ENCODE measurements at regions not wholly inside any gene's neighbourhood (a gene's known extent, or its start where the extent isn't known, plus 50 kb on each side); places are given as distances from the start of the nearest gene placed in this dataset.

DNA sequence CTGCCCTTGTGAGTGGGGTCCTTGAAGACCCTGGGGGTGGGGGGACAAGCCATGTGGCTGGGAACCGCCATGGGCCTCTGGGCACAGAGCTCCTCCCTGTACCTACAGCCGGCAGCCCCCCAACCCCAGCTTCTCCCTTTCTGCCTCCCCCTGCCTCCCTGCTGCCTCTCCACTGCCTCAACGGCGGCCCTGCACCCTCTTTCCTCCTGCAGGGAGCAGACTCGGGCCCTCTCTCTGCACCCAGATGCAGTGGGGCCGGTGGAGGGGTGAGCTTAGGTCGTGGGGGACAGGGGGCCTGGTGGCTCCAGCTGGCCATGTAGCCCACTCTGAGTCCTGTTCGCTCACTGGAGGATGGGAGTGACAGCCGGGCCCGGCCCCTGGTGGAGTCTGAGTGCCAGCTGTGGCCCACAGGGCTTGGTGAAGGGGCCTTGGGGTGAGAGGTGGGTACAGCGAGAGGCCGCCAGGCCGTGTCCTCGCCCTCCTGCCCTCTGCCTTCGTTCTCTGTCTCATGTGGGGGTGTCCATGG, 139.3 kb upstream of the COL5A1 start:
- no peak for DNase-seq (ENCODE audit: low read depth, low spot score)

DNA sequence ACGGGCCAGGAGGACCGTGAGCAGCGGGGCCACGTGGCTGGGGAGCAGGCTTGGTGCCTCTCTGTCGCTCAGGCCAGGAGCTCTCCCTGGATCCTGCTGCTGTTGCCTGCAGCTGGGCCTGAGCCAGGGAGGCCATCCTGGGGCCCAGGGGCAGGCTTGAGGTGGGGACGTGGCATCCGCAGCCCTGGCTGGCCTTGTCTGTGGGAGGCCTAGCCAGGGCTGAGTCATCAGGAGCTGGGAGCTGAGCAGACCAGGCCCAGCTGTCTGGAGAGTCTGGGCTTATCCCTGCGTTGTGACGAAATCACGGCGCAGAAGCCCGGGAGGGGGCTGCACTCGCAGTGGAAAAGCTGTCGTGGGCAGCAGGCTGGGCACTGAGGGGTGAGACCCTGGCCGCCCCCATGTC, 138.8 kb upstream of the COL5A1 start:
- DNase-seq (ENCODE audit: low read depth, low spot score), result peak; percentile 84

- DNase-seq (ENCODE audit: low read depth, low spot score), result no peak
Measured at GRCh38 chr9:134503301-134504105, 138.1 kb upstream of the COL5A1 start.

DNA sequence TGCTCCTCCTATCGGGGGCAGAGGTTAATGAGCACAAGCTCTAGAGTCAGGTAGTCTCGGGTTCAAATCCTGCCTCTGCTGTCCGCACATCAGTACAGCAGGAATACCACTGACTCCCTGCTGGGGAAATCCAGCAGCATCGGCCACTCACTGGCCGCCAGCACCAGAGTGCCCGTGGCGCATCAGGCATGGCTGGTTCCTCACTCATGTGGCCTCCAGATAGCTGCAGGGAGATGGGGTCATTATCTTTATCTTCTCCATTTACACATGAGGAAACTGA, 137.6 kb upstream of the COL5A1 start:
- no peak for DNase-seq (ENCODE audit: low read depth, low spot score)

DNA sequence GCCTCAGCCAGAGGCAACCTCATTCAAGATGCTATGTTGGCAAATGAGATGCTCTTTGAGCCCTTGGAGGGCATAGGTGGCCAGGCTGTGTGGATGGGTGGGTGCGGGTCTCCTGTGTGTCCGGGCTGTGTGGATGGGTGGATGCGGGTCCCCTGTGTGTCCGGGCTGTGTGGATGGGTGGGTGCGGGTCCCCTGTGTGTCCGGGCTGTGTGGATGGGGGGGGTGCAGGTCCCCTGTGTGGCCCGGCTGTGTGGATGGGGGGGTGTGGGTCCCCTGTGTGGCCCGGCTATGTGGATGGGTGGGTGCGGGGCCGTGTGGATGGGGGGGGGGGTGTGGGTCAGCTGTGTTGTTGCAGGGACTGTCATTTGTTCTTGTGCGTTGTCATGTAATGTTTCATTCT, 136.6 kb upstream of the COL5A1 start:
- DNase-seq (ENCODE audit: low read depth, low spot score), result no peak

GRCh38 chr9:134509281-134509680, 132.3 kb upstream of the COL5A1 start:
- no peak for DNase-seq (ENCODE audit: low read depth, low spot score)

DNA sequence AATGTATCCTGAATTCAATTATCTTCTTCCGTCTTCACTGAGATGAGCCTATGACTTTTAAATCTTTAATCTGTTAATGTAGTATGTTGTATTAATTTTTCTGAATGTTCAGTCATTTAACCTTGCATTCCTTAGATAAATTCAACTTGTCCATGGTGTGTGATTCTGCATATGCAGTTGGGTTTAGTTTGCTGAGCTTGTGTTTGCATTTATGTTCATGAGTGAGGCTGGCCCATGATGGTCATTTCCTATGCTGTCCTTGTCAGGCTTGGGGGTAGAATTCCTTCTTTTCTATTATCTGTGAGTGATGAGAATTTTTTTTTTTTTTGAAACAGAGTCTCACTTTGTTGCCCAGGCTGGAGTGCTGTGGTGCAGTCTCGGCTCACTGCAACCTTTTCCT, 131.8 kb upstream of the COL5A1 start:
- no peak for DNase-seq (ENCODE audit: low read depth, low spot score)

- DNase-seq (ENCODE audit: low read depth, low spot score), result no peak
Measured at GRCh38 chr9:134514503-134514902, 127.1 kb upstream of the COL5A1 start.

- no peak for DNase-seq (ENCODE audit: low read depth, low spot score)
Measured at GRCh38 chr9:134515026-134515821, 126.4 kb upstream of the COL5A1 start.

- no peak for DNase-seq (ENCODE audit: low read depth, low spot score)
Measured at GRCh38 chr9:134516464-134516863, 125.1 kb upstream of the COL5A1 start.

- DNase-seq (ENCODE audit: low read depth, low spot score), result no peak
Measured at GRCh38 chr9:134517069-134517680, 124.4 kb upstream of the COL5A1 start.

DNA sequence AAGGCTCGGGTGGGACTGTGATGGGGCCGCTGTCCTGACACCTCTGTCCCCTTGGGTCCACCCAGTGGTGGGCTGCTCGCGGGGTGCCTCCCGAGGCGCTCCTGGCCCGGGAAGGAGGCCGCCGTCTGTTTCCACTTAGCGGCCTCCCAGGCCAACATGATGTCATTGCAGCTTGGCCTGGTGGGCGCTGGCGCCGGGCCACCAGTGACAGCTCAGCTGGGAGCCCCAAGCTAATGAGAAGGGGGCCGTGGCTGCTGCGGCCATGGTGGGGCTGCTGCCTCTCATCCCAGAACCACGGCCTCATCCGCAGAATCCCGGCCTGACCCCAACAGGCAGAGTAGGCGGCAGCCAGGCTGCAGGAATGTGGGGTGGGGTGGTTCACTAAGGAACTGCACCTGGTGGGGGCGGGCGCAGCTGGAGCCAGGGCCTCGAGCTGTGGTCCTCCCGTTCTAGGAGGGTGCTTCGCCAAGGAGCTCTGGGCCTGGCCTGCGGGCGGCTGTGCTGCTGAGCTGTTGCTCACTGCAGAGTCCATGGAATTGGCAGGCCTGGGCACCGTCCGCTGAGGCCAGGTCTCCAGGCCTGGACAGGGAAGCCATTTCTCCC, 123.5 kb upstream of the COL5A1 start:
- no peak for DNase-seq (ENCODE audit: low read depth, low spot score)

GRCh38 chr9:134519375-134520070, 122.1 kb upstream of the COL5A1 start:
- DNase-seq (ENCODE audit: low read depth, low spot score), result no peak

GRCh38 chr9:134521817-134522501, 119.6 kb upstream of the COL5A1 start:
- no peak for DNase-seq (ENCODE audit: low read depth, low spot score)

DNA sequence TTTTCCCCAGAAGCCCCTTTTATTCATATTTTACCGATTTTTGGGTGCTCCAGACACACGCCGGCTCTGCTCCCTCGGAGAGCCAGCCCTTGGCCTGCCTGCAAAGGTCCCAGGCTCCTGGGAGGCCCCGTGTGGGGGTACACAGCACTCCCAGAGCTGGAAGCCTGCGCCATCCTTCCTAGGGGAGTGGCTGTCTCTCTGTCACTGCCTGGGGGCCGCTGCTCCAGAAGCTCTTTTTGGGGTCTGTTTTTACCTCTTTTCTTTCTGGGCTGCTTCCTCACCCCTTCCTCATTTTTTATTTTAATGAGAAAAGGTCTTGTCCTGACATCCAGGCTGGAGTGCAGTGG, 119.1 kb upstream of the COL5A1 start:
- no peak for DNase-seq (ENCODE audit: low read depth, low spot score)

DNA sequence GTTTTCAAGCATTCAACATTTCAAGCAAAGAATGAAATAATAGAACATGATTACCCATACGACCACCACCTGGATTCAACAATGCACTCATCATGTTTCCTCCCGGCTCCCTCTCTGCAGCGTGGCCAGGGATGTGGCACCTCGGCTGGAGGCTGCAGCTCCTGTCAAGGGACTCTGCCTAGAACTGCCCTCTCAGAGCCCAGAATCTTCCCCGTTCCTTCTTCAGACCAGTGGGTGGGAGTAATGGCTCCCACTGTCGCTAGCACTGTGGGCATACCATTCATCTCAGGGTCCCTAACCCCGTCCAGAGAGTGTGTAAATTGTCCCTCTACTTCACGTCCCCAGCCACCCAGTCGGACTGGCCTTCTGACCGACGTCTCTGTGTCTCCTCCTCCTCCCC, 118.6 kb upstream of the COL5A1 start:
- no peak for DNase-seq (ENCODE audit: low read depth, low spot score)

GRCh38 chr9:134525070-134525815, 116.4 kb upstream of the COL5A1 start:
- no peak for DNase-seq (ENCODE audit: low read depth, low spot score)

DNA sequence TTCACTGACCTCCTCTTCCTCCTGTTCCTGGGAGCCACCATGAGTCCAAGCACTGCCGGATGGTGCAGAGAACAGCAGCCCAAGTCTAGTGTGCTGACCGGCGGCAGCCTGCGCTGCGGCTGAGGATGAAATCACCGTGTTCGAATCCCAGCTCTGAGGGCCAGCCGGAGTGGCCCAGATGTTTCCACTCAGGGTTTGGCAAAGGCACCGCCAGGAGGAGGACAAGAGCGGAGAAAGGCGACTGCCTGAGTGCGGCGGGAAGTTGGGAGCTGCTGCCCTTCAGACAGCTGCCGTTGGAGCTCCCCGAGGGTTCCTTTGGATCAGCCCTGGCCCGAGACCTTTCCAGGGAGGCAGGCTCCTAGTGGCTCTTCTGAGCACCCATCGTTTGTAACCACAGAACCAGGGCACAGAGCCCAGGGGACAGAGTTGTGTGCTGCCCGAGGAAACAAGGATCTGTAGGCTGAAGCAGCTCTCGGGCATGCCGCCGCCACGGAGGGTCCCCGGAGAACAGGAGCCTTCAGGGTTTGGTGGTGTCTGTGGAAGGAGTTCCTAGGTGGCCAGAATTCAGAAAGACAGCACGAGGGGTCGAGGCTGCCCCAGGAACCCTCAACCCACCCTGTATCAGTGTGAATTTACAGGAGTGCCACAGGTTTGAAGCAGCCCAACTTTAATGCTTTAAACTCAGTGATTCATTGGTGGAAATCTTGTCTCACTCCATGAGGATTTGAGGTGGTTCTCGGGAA, 115.6 kb upstream of the COL5A1 start:
- DNase-seq (ENCODE audit: low read depth, low spot score), result no peak

- DNase-seq (ENCODE audit: low read depth, low spot score), result no peak
Measured at GRCh38 chr9:134526584-134527477, 114.8 kb upstream of the COL5A1 start.

Measured in ELF-1 (cell line).